ENCODE measurements at regions not wholly inside any gene's neighbourhood (a gene's known extent, or its start where the extent isn't known, plus 50 kb on each side); places are given as distances from the start of the nearest gene placed in this dataset.
"Not testable (repeated sequence)": the region's sequence is repeated elsewhere in the genome, so short reads cannot be mapped to it uniquely, and the experiment has no call there.

DNA sequence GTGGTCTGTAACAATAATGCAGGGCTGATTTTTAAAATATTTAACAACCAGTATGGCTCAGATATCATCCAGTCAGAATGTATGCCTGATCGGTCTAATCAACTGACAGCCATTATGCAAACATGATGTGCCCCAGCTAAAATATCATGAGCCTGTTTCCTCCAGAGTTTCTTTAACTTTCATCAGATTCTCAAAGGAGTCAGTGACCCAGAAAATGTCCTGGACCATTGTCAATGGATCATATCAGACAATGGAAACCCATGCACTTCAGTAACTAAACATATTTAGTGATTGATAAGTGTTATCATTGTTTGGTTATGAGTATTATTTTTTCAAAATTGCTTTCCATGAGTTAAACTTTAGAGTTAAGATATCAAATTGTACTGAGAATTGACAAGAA, 173.5 kb downstream of the LMBRD1 start:
- DNase-seq: no peak

DNA sequence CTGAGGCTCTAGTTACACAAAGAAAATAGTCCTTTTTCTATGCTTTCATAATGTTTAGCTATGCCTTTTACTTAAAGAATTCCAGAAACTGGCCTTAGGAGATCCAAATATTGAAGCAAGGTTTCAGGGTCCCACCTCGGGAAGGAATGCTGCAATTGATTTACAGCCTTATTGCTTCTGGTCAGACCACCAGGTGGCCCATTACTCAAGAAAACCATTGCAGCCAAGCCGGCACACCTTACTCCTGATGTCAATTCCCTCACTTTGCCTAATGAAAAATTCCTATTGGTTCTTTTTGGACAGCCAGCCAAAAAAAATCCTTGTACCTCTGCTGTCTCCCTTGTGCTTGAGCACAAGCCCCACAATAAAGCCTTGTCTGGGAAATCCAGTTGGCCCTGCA, 173.9 kb downstream of the LMBRD1 start:
- DNase-seq: no peak

DNA sequence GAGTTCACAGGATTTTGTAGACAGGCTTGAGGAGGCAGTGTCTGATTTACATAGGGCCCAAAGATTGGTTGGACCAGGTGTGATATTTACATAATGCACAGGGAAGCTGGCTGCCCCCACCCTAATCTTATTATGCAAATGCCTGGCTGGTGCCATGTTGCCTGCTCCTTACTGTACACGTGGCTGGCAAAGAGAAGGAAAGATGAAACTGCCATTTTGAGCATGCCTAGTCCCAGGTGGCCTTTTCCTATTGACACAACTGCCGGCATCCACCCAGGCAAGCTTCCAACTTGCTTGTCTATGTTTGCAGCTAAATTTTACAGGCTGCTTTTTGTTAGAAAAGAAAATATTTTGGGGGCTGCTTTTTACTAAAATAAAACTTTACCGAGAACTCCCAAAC, 174.6 kb downstream of the LMBRD1 start:
- no peak for DNase-seq

GRCh38 chr6:69617163-69617562, 179.6 kb downstream of the LMBRD1 start:
- no peak for DNase-seq

GRCh38 chr6:69609836-69610472, 186.9 kb downstream of the LMBRD1 start:
- no peak for DNase-seq

GRCh38 chr6:69601132-69601531, 195.7 kb downstream of the LMBRD1 start:
- no peak for DNase-seq

DNA sequence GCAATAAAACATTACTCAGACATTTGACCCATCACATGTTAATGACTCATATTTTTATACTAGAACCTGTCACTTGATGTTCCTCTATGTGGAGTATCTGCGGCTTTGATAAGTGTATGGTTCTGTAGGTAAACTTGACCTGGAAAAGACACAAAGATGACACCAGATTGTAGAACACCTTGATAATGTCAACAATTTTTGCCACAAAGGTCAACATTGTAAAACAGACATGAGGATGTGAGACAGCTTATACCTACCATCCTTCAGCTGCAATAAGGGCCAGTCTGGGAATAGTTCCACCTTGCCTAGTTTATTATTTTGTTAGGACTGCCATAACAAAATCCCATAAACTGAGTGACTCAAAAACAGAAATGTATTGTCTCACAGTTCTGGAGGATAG, 202.4 kb downstream of the LMBRD1 start:
- DNase-seq: no peak

DNA sequence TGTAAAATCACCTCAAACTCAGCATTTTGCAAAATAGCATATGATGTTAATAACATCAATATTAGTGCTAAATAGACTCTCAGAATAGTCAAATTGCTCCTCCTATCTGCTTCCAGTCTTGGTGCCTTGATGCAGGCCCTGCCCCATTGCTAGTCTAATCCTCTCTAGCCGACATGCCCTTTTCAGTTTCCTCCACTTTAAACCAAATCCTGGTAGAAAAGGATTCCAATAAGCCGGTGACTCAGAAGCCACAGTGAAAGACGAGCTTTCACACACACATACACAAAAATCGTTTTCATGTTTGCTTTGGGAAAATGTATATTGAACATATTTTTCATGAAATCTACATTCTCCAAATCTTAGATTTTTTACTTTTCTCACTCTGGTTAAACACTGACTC, 203.1 kb downstream of the LMBRD1 start:
- DNase-seq: no peak

GRCh38 chr6:69589626-69590025, 207.2 kb downstream of the LMBRD1 start:
- DNase-seq: no peak

- DNase-seq: peak; percentile 2
Observed at GRCh38 chr6:69584913-69585729, 211.7 kb downstream of the LMBRD1 start.

DNA sequence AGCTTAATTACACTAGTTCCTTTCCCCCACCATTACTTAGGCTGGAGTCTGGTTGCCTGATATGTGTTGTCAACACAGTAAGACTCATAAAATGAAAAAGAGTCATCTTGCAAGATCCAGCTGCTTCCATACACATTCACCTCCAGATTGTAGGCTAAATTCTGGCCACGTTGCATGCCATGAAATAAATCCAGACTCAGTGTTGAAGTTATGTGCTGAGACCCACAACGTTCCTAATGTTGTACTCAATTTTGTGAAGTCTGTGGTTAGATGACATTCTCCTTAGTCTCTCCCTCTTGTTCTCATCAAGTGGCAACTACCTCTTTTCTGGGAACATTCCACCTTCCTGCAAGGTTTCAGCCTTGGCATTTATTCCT, 212.3 kb downstream of the LMBRD1 start:
- DNase-seq: no peak

DNA sequence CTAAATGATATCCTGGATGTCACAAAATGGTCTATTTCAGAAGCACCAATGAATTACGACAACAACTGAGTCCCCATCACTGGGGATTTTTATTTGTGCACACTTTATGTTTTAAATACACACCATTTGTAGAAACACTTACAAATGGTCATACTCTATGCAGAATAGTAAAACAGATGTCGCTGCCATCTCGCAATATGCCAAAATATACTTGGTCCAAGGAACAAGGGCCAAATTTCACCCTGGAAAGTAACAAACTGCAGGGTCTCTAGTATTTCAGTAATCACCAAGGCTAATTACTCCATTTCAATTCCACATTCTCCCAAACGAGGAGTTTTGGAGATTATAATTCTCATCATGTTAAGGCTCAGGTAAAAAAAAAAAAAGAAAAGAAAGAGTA, 215.2 kb downstream of the LMBRD1 start:
- no peak for DNase-seq

- no peak for DNase-seq
Observed at GRCh38 chr6:69580706-69581105, 216.1 kb downstream of the LMBRD1 start.

DNA sequence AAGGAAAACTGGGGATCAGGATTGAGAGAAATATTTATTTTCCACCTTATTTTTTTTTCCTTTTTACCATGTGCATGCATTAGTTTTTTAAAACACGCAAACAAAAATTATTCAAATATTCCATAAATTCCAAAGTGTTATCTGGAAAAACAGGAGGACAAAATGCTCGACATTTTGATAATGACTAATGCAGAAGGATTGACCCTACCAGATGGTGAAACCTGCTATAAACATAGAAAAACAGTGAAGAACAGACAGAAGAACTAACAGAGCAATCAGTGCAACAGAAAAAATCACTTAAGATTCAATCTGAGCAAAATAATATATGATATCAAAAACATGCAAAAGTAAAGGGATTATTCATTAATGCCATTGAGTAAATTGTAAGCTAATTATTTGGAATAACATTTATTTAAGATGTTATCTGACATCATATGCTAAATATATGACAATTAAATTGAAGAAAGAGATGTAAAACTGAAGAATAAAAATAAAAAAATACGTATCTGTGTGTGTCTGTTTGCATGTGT, 218.4 kb downstream of the LMBRD1 start:
- no peak for DNase-seq

DNA sequence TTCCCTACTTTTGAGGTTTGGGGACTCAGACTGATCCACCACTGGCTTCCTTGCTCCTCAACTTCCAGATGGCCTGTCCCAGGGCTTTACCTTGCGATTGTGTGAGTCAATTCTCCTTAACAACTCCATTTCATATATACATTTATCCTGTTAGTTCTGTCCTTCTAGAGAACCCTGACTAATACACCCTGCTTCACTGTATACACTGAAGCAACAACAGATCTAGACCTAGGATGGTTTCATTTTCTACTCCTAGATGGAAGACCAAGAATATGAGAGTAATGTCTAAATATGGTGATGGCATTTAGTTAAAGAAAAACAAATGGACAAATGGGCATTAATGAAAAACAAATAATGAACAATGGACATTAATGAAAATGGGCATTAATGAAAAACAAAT, 225.6 kb downstream of the LMBRD1 start:
- no peak for DNase-seq

DNA sequence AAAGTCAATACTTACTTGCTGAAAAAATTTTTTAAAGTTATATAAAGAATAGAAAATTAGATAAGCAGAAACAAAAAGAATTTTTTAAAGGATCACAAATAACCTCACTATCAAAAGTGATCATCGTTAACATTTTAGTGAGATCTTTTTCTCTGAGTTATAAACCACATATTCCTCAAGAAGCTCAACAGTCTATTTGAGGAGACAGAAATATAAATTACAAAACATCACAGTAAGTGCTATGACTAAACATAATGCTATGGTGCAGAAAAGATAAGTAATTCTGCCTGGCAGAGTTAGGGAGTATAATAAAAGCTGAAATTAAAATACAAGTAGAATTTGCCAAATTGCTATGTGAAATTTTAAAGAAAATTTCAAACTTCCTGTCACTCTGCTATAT, 226.7 kb downstream of the LMBRD1 start:
- no peak for DNase-seq

GRCh38 chr6:69560597-69560996, 236.2 kb downstream of the LMBRD1 start:
- DNase-seq: not testable (repeated sequence)

DNA sequence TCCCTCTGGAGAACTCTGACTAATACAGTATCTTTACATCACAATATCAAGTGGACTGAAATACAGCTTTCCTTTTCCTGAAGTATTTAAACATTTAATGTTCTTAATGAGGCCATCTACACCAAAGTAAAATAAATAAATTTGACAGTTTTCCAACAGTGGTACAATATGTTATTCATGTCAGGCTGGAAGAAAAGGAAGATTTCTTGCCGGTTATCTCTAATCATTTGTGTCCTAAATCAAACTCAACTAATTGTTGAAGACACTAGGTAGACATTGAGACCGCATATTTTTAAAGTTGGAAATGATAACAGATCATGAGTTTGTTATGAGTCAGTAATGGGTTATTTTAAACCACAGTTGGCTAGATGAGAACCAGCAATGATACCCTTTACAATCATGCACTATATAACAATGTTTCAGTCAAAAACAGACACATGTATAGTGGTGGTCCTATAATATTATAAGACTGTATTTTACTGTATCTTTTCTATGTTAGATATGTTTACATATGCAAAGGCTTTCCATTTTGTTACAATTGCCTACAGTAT, 241.6 kb downstream of the LMBRD1 start:
- DNase-seq: no peak

- no peak for DNase-seq
Observed at GRCh38 chr6:69542494-69542893, 254.3 kb downstream of the LMBRD1 start.

- DNase-seq: no peak
Observed at GRCh38 chr6:69527921-69528476, 268.8 kb downstream of the LMBRD1 start.

DNA sequence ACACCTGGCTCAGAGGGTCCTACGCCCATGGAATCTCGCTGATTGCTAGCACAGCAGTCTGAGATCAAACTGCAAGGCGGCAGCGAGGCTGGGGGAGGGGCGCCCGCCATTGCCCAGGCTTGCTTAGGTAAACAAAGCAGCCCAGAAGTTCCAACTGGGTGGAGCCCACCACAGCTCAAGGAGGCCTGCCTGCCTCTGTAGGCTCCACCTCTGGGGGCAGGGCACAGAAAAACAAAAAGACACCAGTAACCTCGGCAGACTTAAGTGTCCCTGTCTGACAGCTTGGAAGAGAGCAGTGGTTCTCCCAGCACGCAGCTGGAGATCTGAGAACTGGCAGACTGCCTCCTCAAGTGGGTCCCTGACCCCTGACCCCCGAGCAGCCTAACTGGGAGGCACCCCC, 281.3 kb downstream of the LMBRD1 start:
- not testable (repeated sequence) for DNase-seq

GRCh38 chr6:69494595-69494994, 302.2 kb downstream of the LMBRD1 start:
- DNase-seq: no peak

GRCh38 chr6:69489970-69490369, 306.8 kb downstream of the LMBRD1 start:
- DNase-seq: no peak

GRCh38 chr6:69487688-69488087, 309.1 kb downstream of the LMBRD1 start:
- DNase-seq: no peak
